HG03025 (cell line): ENCODE measurements at regions not wholly inside any gene's neighbourhood (a gene's known extent, or its start where the extent isn't known, plus 50 kb on each side); places are given as distances from the start of the nearest gene placed in this dataset.
"Not testable (repeated sequence)": the region's sequence is repeated elsewhere in the genome, so short reads cannot be mapped to it uniquely, and the experiment has no call there.

Experiments used
- ATAC-seq: cut with Tn5 transposase; IDR thresholded peaks from one replicate; pipeline ENCODE4 v1.9.1; 2021; ENCODE audit warnings: mild to moderate bottlenecking, moderate library complexity; ENCODE audit not compliant: unreplicated experiment, low FRiP score

DNA sequence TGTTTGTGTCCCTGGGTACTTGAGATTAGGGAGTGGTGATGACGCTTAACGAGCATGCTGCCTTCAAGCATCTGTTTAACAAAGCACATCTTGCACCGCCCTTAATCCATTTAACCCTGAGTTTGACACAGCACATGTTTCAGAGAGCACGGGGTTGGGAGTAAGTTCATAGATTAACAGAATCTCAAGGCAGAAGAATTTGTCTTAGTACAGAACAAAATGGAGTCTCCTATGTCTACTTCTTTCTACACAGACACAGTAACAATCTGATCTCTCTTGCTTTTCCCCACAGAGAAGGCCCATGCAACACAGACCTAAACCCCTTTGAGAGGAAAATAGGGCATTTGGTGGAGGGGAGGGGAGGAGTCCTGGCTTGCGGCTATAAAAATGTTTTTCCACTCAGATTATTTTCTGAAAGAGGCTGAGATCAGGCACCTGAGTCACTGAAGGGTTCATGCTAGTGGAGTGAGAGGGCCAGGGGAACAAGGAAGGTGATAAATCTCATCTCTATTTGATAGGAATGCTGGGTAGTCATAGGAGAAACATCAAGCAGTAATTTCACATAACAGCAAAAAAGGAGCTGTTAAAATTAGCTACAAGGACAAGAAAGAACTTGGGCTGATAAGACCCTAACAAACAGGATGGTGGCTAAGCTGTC, 136.9 kb downstream of the OR2B2 start:
- not testable (repeated sequence) for ATAC-seq

DNA sequence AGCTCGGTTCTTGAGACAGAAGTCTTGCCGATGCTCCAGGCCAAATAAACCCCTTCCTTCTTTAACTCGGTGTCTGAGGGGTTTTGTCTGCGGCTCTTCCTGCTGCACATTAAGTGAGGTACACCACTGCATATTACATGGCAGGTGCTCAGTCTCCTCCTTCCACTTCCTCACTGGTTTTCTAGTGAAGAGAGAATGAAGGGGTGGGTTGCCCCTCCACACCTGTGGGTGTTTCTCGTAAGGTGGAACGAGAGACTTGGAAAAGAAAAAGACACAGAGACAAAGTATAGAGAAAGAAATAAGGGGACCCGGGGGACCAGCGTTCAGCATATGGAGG, 138.0 kb downstream of the OR2B2 start:
- not testable (repeated sequence) for ATAC-seq

DNA sequence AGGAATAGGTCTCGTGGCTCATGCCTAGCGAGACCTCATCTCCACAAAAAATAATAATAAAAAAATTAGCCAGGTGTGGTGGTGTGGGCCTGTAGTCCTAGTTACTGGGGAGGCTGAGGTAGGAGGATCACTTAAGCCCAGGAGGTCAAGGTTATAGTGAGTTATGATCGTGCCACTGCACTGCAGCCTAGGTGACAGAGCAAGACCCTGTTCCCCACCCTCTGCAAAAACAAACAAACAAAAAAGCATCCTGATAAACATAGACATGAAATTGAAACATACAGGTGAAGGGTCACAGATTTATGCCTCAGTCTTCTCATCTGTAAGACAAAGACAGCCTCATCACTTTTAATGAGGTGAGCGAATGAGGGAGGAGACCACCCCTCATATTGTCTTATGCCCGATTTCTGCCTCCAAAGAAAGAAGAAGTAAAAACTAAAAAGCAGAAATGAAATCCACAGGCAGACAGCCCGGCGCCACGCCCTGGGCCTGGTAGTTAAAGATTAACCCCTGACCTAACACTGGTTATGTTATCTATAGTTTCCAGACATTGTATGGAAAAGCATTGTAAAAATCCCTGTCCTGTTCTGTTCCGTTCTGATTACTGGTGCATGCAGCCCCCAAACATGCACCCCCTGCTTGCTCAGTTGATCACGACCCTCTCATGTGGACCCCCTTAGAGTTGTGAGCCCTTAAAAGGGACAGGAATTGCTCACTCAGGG, 138.5 kb downstream of the OR2B2 start:
- ATAC-seq: not testable (repeated sequence)

DNA sequence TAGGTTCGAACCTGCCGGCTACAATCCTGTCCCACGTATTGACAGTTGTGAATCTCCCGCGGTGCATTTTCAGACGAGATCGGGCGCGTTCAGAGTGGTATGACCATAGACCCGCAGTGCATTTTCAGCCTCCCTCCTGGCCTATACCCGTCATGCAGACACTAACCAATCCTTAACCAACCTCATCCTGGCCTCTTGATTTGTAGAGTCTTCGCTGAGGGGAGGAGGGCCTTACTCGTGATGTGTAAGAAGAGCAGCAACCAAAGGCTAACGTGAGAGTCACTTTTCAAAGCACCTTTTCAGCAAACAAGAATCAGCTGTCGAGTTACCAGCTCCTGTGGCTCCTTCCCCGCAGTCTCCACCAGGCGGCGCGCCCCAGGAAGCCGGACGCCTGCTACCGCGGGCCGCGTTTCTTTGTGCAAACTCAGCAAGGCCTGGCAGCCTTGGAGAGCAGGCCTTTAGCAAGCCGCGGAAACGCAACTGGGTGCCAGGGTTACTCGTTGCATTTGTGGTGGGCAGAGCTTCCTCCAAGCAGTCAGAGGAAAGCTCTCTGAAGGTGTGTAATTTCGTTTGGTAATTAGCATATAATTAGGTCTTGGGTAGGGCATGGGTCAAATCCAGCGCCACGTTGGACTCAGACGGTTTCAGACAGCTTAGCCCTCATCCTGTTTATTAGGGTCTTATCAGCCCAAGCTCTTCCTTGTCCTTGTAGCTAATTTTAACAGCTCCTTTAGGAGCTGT, 139.8 kb downstream of the OR2B2 start:
- ATAC-seq: no peak

DNA sequence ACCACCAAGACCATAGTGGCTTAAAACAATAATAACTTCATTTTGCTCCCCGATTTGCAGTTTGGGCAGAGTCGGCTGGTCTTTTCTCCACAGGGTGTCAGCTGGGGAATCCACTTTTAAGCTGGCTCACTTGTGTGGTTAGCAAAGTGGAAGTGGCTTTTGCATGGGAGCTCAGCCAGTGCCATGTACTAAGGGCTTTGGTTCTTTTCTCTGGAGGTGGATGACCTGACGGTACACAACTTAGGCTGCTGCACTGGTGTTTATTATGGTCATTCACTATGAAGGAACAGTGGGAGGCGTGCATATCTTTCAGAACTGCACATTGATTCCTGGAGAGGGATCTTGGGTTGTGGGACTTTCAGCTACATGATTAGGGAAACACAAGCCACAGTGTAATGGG, 141.0 kb downstream of the OR2B2 start:
- ATAC-seq: no peak

DNA sequence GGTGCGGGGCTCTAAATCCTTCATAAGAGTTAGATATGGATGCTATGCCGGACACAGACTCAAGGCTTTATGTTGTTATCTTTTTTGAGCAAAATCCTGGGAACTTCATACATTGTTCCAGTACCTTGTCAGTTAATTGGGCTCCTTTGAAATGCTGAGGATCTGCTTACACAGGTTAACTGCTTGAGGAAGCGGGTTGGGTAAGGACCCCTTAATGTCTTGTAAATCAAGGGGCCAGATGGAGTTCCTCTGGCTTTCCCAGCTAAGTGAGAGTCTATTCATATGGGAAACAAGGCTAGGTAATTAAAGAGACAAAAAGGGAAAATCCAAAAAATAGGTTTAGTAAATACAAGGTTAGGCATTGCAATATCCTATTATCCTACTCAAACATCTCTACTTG, 141.5 kb downstream of the OR2B2 start:
- no peak for ATAC-seq

DNA sequence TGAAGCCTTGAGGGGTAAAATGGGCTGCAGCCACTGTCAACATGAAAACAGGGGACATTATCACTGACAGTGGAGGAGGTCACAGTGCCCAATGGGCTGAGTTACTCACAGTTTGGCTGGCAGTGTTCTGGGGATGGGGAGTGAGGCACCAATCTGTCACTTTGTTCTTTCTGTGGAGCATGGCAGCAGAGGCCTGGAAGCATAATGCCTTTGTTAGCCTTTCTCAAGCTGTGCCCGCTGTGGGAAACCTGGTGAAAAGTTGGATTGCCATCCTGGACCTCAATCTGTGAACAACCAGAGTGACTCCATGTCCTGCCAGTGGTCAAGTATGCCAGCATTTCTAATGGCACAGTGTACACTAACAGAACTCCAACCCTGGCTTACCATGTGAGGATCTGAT, 143.6 kb downstream of the OR2B2 start:
- ATAC-seq: no peak

DNA sequence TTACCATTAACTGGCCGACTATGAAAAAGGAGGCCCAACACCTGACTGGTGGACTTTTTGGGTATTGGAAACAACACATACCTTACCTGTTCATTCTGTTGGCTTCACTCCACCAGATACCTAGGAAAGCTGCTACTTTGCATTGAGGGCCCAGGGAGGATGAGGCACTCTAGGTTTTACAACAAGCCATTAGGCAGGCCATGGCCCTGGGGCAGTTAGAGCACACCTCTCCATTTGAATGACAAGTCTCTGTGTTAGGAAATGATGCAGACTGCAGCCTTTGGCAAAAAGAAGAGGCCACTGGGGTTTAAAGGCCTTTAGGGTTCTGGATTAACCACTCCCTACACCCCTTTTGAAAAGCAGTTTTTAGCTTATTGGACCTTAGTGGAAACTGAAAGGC, 144.3 kb downstream of the OR2B2 start:
- ATAC-seq: no peak

DNA sequence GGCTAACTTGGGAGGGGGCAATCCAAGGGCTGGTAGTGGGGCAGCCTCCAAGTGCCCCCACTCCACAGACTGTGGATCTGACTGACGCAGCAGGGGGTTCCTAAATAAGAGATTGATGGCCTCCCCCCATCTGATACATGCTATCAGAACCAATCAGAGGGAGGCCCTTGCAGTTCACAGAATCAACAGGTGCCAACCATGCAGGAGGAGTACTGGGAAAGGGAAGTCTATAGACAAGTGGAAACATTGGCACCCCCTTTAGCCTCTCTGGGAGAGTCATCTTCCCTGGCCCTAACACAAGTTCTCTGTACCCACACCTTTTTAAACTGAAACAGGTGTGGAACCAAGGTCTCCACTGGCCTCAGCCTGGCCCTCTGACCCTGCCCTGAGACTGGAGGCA, 145.8 kb downstream of the OR2B2 start:
- ATAC-seq: no peak

DNA sequence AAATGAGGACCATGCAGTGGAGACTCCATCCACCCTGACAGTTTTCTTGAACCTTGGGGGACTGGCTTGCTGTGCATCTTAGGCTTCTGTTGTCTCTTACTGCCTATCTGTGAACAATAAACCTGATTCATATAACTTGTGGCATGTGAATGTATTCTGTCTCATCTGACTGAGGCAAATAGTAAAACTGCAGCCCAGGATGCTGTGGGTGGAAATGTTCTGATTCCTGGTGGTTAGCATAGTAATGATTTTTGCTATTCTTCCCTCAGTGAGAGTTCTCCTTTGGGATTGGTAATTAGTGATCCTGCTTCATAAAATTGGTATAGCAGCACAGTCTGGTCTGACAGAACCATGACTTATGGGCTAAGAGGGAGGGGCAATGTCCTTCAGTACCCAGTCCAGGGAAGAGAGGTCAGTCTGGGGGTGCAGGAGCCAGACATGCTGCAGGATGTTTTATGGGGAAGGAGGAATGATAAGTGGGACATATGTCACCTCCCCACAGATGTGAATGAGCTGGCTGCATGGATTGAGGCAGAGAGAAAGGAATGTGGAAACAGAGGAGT, 147.1 kb downstream of the OR2B2 start:
- ATAC-seq: no peak

DNA sequence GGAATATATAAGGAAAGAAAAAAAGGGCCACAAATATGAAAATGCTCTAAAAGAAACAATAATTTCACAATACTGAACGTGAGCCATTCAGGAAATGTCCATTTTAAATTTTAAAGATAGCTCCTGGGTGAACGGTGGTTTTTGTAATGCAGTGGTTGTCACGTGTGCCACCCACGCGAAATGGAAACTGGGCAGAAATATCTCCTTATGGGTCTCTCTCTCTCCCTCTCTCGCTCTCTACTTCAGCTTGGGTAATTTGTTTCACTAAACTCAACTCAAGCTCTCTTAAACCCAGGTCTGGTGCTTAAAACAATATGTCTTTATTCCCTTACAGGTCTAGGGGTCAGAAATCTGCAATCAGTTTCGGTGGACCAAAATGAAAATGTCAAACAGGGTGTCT, 150.8 kb downstream of the OR2B2 start:
- ATAC-seq: no peak

DNA sequence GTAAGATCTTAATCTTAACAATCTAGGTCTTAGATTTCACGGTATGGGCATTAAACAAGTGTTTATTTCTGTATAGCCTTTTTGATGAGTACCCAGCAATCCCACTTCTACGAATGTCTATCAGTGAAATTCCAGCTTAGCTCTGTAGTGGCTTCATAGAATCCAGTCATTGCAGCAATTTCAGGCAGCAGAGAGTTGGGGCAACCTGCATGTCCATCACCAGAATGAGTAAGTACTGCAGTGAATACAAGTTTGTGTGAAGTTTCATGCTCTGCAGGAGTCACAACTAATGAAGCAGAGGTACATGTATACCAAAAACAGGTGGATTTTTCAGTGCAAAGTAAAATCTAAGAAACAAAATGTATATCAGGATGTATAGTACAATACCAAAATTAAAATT, 151.7 kb downstream of the OR2B2 start:
- no peak for ATAC-seq

DNA sequence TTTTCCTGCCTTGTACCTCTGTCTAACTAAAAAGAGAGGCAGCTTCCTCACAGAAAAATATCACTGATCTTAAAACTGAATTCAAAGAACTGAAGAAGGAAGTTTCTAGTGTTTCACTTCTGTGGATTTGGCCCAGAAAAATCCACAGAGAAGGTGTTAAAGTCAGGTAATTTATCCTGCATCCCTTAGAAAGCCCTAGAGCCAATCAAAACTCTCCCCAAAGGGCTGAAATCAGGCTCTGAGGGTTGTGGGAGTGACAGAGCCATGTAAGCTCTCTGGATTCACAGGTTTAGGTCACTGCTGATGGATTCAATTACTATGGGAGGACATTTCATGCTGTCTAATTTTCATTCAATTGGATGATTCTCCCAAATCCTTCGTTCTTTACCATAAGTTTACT, 152.3 kb downstream of the OR2B2 start:
- ATAC-seq: no peak

DNA sequence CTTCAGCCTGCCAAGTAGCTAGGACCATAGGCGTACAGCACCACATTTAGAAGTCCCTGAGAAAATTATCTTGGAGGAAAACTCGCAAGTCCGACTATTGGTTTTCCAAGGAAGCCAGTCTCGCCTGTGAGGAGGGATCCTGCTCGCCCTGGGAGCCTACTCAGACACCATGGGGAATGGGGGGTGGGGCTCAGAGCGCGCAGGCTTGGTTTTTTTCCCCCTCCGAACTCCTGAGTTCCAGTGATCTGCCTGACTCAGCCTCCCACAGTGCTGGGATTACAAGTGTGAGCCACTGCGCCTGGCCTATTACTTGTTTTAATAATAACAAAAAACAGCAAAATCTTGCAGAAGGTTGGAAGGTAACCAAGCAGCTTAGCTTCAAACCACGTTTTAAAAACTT, 153.7 kb downstream of the OR2B2 start:
- ATAC-seq: no peak

DNA sequence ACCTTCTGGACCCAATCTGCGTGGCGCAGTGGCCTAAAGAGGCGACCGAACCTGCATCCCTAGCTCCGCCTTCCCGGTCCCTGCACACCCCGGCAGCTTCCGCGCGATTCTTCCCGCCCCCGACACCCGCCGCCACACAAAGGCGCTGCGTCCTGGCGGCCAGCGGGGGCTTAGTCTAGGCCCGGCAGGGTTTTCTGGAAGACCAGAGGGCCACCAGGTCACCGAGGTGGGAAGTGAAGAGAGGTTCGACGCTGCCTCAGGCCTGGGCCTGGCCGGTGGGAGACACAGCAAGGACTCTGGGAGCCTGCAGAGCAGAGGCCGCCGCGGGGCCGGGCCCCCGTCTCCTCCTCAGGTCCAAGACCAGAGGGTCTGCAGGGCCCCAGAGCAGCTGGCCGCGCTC, 154.9 kb downstream of the OR2B2 start:
- no peak for ATAC-seq

DNA sequence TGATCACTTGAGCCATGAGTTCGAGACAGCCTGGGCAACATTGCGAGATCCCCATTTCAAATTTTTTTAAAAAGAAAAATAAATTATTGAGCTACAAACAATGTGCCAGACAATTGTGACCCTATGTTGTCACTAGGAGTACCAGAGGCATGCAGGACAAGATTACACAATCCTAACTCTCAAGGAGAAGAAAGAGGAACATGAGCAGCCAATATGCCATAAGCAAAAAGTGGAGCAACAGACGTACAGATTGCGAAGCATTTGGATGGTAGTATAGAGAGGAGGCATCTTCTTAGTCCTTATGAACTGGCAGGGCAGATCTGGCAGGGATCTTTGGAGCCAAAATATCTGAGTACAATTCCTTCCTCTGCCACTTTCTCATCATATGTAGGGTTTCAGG, 156.4 kb downstream of the OR2B2 start:
- ATAC-seq: no peak

DNA sequence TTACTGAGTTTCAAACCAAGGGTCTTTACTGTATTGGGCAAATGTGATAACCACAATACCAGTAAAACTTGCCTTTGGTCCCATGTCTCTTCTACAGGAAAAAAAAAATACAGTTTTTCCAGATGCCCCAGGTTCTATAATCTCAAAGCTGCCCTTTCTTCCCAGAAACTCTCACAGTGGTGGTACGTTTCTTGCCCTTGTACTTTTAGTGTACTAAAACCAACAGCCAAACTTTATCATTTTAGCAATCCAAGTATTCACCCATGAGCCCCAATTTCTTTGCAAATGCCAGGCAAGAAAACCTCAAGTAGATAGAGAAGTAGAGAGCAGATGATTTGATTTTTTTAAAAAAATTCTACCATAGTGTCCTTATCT, 157.8 kb downstream of the OR2B2 start:
- ATAC-seq: no peak

DNA sequence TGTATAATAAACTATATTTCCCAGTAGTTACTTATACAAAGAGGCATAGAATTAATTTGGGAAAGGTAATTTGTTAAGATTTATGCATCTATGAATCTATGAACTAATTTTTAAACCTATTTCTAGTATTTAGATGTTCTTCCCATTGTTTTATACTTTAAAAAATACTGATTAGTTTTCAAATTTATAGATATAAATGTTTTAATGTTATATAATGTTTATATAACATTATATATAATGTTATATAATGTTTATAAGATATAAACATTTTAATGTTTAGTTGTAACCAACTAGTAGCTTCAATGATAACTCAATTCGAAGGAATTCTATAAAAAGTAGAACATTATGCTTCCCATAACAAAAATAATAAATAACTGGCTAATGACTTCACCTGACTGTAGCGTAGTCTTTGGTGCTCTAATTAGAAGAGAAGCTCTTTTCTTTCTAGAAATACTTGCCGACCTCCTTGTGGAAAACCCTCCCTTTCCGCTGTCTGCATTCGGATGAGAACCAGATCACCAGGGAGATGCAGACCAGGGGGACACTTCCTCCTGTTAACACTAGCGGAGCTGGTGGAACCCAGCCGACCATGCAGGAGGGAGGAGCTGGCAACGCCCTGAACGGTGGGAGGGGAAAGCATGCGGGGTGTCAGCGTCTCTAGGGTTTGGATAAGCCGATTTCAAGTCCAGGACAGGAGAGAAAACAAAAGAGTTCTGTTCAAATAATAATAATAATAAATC, 158.4 kb downstream of the OR2B2 start:
- ATAC-seq: no peak

DNA sequence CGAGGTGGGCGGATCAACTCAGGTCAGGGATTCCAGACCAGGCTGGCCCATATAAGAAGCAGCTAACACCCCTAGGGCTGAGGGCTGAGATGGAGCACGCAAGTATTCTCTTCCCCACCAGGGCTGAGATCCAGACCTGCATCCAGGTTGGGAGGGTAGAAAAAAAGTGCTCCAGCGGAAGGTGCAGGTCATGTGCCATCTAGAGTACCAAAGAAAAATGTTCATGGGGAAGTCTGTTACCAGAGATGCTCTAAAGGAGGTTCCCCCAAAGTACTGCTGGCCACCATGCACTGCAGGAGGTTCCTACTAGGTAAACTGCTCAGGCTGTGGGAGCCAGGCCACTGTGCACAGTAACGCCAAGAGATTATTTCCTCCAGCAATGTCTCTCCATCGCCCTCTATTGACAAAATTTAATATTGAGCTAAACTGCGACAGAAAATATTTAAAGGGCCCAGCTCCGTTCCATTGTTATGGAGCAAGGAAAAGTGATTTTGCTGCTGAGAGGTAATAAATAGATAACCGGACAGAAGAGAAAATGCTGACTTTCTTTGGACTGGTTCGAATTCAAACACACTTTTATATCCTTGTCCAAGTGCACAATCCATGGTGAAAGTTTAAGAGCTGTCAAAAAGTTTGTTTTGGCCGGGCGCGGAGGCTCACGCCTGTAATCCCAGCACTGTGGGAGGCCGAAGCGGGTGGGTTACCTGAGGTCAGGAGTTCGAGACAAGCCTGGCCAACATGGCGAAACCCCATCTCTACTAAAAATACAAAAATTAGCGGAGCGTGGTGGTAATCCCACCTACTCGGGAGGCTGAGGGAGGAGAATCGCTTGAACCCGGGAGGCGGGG, 159.9 kb downstream of the OR2B2 start:
- ATAC-seq: peak; percentile 49

DNA sequence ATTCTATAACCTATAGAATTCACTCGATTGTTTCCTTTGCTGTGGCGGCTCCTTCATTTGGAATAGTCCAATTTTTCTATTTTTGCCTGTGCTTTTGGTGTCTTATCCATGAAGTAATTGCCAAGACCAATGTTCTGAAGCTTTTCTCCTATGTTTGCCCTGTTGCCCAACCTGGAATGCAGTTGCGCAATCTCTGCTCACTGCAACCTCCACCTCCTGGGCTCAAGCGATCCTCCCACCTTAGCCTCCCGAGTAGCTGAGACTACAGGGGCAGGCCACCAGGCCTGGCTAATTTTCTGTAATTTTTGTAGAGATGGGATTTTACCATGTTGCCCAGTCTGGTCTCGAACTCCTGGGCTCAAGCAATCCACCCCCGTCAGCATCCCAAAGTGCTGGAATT, 163.5 kb downstream of the OR2B2 start:
- no peak for ATAC-seq
